ENCODE measurements at regions not wholly inside any gene's neighbourhood (a gene's known extent, or its start where the extent isn't known, plus 50 kb on each side); places are given as distances from the start of the nearest gene placed in this dataset.

- no peak overlapping the region for H3K27ac ChIP-seq
- no peaks in the 10 kb centered on the region for H3K36me3 ChIP-seq
- DNase-seq (ENCODE audit: low read depth in 1 of 2, low spot score in 1 of 2) = no peak
- no peak for TF ChIP-seq CTCF (IDR thresholded peaks at IDR 0.05; ENCODE audit: low read depth, low read length)
- no peaks in the 10 kb centered on the region for H3K27me3 ChIP-seq
- no peaks in the 10 kb centered on the region for H3K4me1 ChIP-seq (ENCODE audit: low read depth)
- no peak overlapping the region for H3K4me3 ChIP-seq
- H3K9me3 ChIP-seq (ENCODE audit: low read depth) = no peaks in the 10 kb centered on the region
Observed at GRCh38 chr2:8394569-8395359, 287.1 kb upstream of the ID2 start.

DNA sequence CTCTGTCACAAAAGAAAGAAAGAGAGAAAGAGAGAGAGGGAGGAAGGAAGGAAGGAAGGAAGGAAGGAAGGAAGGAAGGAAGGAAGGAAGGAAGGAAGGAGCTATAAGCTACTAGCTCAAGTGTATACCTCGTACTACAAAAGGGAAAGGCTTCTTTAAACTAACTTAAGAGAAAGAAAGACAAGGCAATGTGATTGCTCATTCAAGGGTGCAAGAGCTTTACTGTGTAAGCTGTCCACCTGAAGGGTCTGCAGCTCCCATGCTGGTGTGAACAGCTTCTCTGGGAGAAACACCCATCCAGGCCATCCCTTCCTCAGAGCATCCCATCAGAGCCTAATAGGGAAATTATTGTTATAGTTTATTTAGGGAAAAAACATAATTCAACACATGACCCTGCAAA is 286.1 kb upstream of the ID2 start:
- no peak overlapping the region for H3K27ac ChIP-seq
- no peaks in the 10 kb centered on the region for H3K9me3 ChIP-seq (ENCODE audit: low read depth)
- no peak for DNase-seq (ENCODE audit: low read depth in 1 of 2, low spot score in 1 of 2)
- TF ChIP-seq CTCF (IDR thresholded peaks at IDR 0.05; ENCODE audit: low read depth, low read length) = no peak
- no peaks in the 10 kb centered on the region for H3K27me3 ChIP-seq
- no peak overlapping the region for H3K4me3 ChIP-seq
- no peaks in the 10 kb centered on the region for H3K4me1 ChIP-seq (ENCODE audit: low read depth)
- no peaks in the 10 kb centered on the region for H3K36me3 ChIP-seq

DNA sequence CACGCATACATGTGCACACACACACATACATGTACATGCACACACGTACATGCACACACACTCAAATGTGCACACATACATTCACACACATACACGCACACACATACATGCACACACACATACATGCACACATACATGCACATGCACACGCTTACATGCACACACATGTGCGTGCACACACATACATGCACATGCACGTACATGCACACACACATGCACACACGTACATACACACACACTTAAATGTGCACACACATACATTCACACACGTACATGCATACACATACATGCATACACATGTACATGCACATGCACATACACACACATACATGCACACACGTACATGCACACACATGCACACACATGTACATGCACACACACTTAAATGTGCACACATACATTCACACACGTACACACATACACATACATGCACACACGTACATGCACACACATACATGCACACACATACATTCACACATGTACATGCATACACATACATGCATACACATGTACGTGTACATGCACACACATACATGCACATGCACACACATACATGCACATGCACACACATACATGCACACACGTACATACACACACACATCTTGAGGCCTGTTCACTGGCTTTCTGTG is 283.7 kb upstream of the ID2 start:
- Histone ChIP-seq H3K4me1 (ENCODE audit: low read depth) (no peaks in the 10 kb centered on the region), H3K27me3 (no peaks in the 10 kb centered on the region), H3K9me3 (ENCODE audit: low read depth) (no peaks in the 10 kb centered on the region), H3K4me3 (no peak overlapping the region), H3K27ac (no peak overlapping the region), H3K36me3 (no peaks in the 10 kb centered on the region)
- no peak for DNase-seq (ENCODE audit: low read depth in 1 of 2, low spot score in 1 of 2)
- TF ChIP-seq CTCF (IDR thresholded peaks at IDR 0.05; ENCODE audit: low read depth, low read length) = no peak

GRCh38 chr2:8399731-8400130 is 282.1 kb upstream of the ID2 start:
- no peak for DNase-seq (ENCODE audit: low read depth in 1 of 2, low spot score in 1 of 2)
- H3K9me3 ChIP-seq (ENCODE audit: low read depth) = no peaks in the 10 kb centered on the region
- no peak overlapping the region for H3K4me3 ChIP-seq
- TF ChIP-seq CTCF (IDR thresholded peaks at IDR 0.05; ENCODE audit: low read depth, low read length) = no peak
- no peak overlapping the region for H3K27ac ChIP-seq
- H3K4me1 ChIP-seq (ENCODE audit: low read depth) = peaks cover 6% of the 10 kb centered on the region
- H3K36me3 ChIP-seq = no peaks in the 10 kb centered on the region
- no peaks in the 10 kb centered on the region for H3K27me3 ChIP-seq

DNA sequence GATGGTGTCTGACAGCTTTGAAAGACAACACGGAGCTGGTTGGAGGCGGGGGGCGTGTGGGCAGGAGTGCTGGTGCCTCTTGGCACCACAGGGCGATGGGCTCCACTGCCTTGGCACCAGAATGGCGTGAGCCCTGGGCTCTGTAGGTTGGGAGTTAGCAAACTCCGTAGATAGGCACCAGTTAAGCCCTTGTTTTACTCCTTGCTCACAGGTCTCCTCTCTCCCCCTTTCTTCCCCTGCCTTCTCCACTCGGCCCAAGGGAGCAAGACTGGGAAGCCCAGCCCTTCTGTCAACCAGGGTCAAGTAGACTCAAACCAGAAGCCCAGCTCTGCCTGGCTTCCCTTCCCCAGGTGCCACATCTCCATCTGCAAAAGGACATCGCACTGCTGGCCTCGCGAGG is 281.7 kb upstream of the ID2 start:
- Histone ChIP-seq H3K36me3 (no peaks in the 10 kb centered on the region), H3K4me1 (ENCODE audit: low read depth) (peaks cover 6% of the 10 kb centered on the region), H3K27me3 (no peaks in the 10 kb centered on the region), H3K27ac (no peak overlapping the region), H3K9me3 (ENCODE audit: low read depth) (no peaks in the 10 kb centered on the region), H3K4me3 (no peak overlapping the region)
- DNase-seq (ENCODE audit: low read depth in 1 of 2, low spot score in 1 of 2) = no peak
- no peak for TF ChIP-seq CTCF (IDR thresholded peaks at IDR 0.05; ENCODE audit: low read depth, low read length)
